Iris pigment epithelial cell (primary cell): ENCODE measurements at regions not wholly inside any gene's neighbourhood (a gene's known extent, or its start where the extent isn't known, plus 50 kb on each side); places are given as distances from the start of the nearest gene placed in this dataset.
"Not testable (repeated sequence)": the region's sequence is repeated elsewhere in the genome, so short reads cannot be mapped to it uniquely, and the experiment has no call there.

Experiments
- DNase-seq: peaks from one replicate; pipeline ENCODE4 v3.0.0-alpha.2; 2011; ENCODE audit warnings: low read depth

GRCh38 chr4:162943263-162943662, 223.4 kb downstream of the NAF1 start:
- no peak for DNase-seq

GRCh38 chr4:162938738-162939485, 227.8 kb downstream of the NAF1 start:
- DNase-seq: no peak

GRCh38 chr4:162935214-162935613, 231.5 kb downstream of the NAF1 start:
- no peak for DNase-seq

GRCh38 chr4:162931286-162931685, 235.4 kb downstream of the NAF1 start:
- DNase-seq: no peak

- DNase-seq: no peak
Observed at GRCh38 chr4:162921178-162921785, 245.4 kb downstream of the NAF1 start.

GRCh38 chr4:162920649-162921048, 246.0 kb downstream of the NAF1 start:
- no peak for DNase-seq

GRCh38 chr4:162912482-162912881, 254.2 kb downstream of the NAF1 start:
- no peak for DNase-seq

- no peak for DNase-seq
Observed at GRCh38 chr4:162911349-162911748, 255.3 kb downstream of the NAF1 start.

GRCh38 chr4:162909952-162910351, 256.7 kb downstream of the NAF1 start:
- DNase-seq: no peak

GRCh38 chr4:162894387-162894786, 272.3 kb downstream of the NAF1 start:
- no peak for DNase-seq

- DNase-seq: no peak
Observed at GRCh38 chr4:162891788-162892707, 274.6 kb downstream of the NAF1 start.

- no peak for DNase-seq
Observed at GRCh38 chr4:162878096-162878495, 288.6 kb downstream of the NAF1 start.

- DNase-seq: no peak
Observed at GRCh38 chr4:162874748-162875147, 291.9 kb downstream of the NAF1 start.

GRCh38 chr4:162871990-162872389, 294.7 kb downstream of the NAF1 start:
- DNase-seq: no peak

GRCh38 chr4:162869157-162869556, 297.5 kb downstream of the NAF1 start:
- DNase-seq: no peak

- no peak for DNase-seq
Observed at GRCh38 chr4:162866565-162866964, 300.1 kb downstream of the NAF1 start.

- no peak for DNase-seq
Observed at GRCh38 chr4:162865102-162865501, 301.6 kb downstream of the NAF1 start.

- no peak for DNase-seq
Observed at GRCh38 chr4:162853788-162854187, 312.9 kb downstream of the NAF1 start.

- DNase-seq: no peak
Observed at GRCh38 chr4:162852642-162853041, 314.0 kb downstream of the NAF1 start.

- DNase-seq: not testable (repeated sequence)
Observed at GRCh38 chr4:162851241-162851758, 315.4 kb downstream of the NAF1 start.

GRCh38 chr4:162849937-162850336, 316.8 kb downstream of the NAF1 start:
- no peak for DNase-seq

GRCh38 chr4:162847945-162848549, 318.6 kb downstream of the NAF1 start:
- DNase-seq: no peak
